ENCODE measurements at regions not wholly inside any gene's neighbourhood (a gene's known extent, or its start where the extent isn't known, plus 50 kb on each side); places are given as distances from the start of the nearest gene placed in this dataset.

DNA sequence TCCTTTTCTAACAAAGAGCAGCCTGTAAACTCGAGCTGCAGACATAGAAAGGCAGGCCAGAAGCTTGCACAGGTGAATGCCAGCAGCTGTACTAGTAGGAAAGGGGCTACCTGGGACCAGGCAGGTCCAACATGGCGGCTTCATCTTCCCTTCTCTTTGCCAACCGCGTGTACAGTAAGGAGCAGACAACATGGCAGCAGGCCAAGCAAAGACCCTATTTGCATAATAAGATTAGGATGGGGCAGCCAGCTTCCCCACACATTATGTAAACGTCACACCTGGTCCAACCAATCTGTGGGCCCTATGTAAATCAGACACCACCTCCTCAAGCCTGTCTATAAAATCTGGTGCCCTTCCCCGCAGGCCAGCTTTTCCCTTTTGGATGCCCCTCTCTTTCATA is 1186.5 kb upstream of the AUTS2 start:
- TF ChIP-seq, protein P1, sequence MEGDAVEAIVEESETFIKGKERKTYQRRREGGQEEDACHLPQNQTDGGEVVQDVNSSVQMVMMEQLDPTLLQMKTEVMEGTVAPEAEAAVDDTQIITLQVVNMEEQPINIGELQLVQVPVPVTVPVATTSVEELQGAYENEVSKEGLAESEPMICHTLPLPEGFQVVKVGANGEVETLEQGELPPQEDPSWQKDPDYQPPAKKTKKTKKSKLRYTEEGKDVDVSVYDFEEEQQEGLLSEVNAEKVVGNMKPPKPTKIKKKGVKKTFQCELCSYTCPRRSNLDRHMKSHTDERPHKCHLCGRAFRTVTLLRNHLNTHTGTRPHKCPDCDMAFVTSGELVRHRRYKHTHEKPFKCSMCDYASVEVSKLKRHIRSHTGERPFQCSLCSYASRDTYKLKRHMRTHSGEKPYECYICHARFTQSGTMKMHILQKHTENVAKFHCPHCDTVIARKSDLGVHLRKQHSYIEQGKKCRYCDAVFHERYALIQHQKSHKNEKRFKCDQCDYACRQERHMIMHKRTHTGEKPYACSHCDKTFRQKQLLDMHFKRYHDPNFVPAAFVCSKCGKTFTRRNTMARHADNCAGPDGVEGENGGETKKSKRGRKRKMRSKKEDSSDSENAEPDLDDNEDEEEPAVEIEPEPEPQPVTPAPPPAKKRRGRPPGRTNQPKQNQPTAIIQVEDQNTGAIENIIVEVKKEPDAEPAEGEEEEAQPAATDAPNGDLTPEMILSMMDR (IDR thresholded peaks at IDR 0.05), result no peak
- TF ChIP-seq POLR2A (IDR thresholded peaks at IDR 0.05), result no peak
